OCI-LY1 (cell line): ENCODE measurements at regions not wholly inside any gene's neighbourhood (a gene's known extent, or its start where the extent isn't known, plus 50 kb on each side); places are given as distances from the start of the nearest gene placed in this dataset.

Experiments
- H2AFZ ChIP-seq: fragments of 200-600 bp; sonication (generic), shearing (Covaris generic); 2 replicates; pipeline ENCODE4 v1.6.0; 2014; ENCODE audit warnings: antibody characterized with exemption, mild to moderate bottlenecking, low read length
- H3F3A ChIP-seq: fragments of 200-600 bp; sonication (generic), shearing (Covaris generic); 2 replicates; pipeline ENCODE4 v1.6.0; 2014; ENCODE audit warnings: mild to moderate bottlenecking, antibody characterized with exemption, low read length, moderate library complexity; ENCODE audit not compliant: insufficient read depth
- H3K27ac ChIP-seq: fragments of 200-600 bp; sonication (generic); 2 replicates; pipeline ENCODE4 v1.5.1; 2014; ENCODE audit warnings: low read length, mixed run types, mild to moderate bottlenecking, low read depth; ENCODE audit not compliant: poor library complexity, severe bottlenecking
- H3K27me3 ChIP-seq: fragments of 200-600 bp; sonication (generic); 2 replicates; pipeline ENCODE4 v1.6.0; 2014; ENCODE audit warnings: antibody characterized with exemption, mild to moderate bottlenecking, low read length, moderate library complexity; ENCODE audit not compliant: insufficient read depth
- H3K36me3 ChIP-seq: fragments of 200-600 bp; sonication (generic); 2 replicates; pipeline ENCODE4 v1.6.1; 2014; ENCODE audit warnings: mild to moderate bottlenecking, antibody characterized with exemption, low read length, moderate library complexity, mixed read lengths; ENCODE audit not compliant: insufficient read depth
- H3K4me1 ChIP-seq: fragments of 200-600 bp; sonication (generic); 2 replicates; pipeline ENCODE4 v1.5.1; 2014; ENCODE audit warnings: mild to moderate bottlenecking, low read length, moderate library complexity; ENCODE audit not compliant: insufficient read depth, severe bottlenecking
- H3K4me2 ChIP-seq: fragments of 200-600 bp; sonication (generic), shearing (Covaris generic); 2 replicates; pipeline ENCODE4 v1.6.1; 2014; ENCODE audit warnings: low read length
- H3K4me3 ChIP-seq: fragments of 200-600 bp; sonication (generic); 2 replicates; pipeline ENCODE4 v1.5.1; 2014; ENCODE audit warnings: low read length, low read depth, mild to moderate bottlenecking, mixed read lengths; ENCODE audit not compliant: poor library complexity, severe bottlenecking
- H3K79me2 ChIP-seq: fragments of 200-600 bp; shearing (Covaris generic); 2 replicates; pipeline ENCODE4 v1.6.1; 2016; ENCODE audit warnings: mixed run types, low read length, mixed read lengths; ENCODE audit not compliant: insufficient read depth
- H3K9ac ChIP-seq: fragments of 200-600 bp; sonication (generic), shearing (Covaris generic); 2 replicates; pipeline ENCODE4 v1.6.1; 2014; ENCODE audit warnings: mild to moderate bottlenecking, low read length, mixed read lengths
- H3K9me2 ChIP-seq: fragments of 200-600 bp; sonication (generic), shearing (Covaris generic); 2 replicates; pipeline ENCODE4 v1.6.1; 2014; ENCODE audit warnings: low read depth, mild to moderate bottlenecking, low read length, mixed read lengths
- H3K9me3 ChIP-seq: fragments of 200-600 bp; shearing (Covaris generic); 2 replicates; pipeline ENCODE4 v1.6.1; 2014; ENCODE audit warnings: low read length, mixed read lengths
- H4K20me1 ChIP-seq: fragments of 200-600 bp; sonication (generic), shearing (Covaris generic); 2 replicates; pipeline ENCODE4 v1.6.0; 2016; ENCODE audit warnings: mild to moderate bottlenecking, low read length; ENCODE audit not compliant: insufficient read depth
- EZH2 ChIP-seq: fragments of 200-600 bp; sonication (generic), shearing (Covaris generic); IDR thresholded peaks from 2 replicates; pipeline ENCODE4 v1.8.0; 2017; ENCODE audit warnings: borderline replicate concordance, mixed run types, mild to moderate bottlenecking, antibody characterized with exemption, low read length, moderate library complexity, mixed read lengths
- TF ChIP-seq, protein P1 (sequence below): fragments of 200-600 bp; sonication (generic), shearing (Covaris generic); IDR thresholded peaks from 2 replicates; pipeline ENCODE4 v1.5.1; 2017; ENCODE audit warnings: mild to moderate bottlenecking, antibody characterized with exemption, low read length, moderate library complexity, mixed read lengths

DNA sequence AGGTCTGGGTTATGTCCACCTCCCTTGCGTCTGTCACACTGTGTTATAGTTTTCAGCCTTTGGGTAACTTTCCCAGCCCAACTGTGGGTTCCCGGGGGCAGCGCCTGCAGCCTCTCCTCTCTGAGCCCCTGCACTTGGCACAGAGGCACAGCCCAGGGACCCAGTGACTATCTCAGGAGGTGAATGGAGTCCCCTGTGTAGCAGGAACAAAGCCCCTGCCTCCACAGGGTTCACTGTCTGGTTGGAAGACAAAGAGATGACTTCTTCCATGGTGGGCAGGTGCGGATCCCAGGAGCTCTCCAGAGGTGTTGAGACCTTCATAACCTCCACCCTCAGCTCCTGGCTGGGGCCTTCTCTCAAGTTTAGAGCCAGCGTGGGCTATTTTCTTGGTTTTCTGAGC, 156.9 kb downstream of the C9orf50 start:
- H3K4me1 ChIP-seq: peaks cover 21% of the 10 kb centered on the region
- H3K36me3 ChIP-seq: no peaks in the 10 kb centered on the region

DNA sequence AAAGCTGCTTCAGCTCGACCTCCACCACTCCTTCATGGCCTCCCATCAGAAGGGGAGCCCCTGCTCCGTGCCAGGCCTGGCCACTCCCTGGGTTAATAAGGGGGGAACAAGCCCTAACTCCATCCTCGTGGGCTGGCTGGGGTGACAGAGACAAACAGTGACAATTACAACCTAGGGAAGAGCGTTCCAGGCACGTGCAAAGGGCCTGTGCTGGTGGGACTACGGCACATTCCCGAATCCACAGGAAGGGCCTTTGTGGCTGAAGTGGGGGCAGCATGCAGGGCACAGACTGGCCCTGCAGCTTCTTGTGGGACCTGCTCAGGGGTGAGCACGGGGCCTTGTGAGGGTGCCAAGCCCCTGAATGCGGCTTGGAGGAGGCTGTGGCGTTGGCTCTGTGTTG, 157.4 kb downstream of the C9orf50 start:
- no peak for TF ChIP-seq EZH2
- TF ChIP-seq, protein P1, sequence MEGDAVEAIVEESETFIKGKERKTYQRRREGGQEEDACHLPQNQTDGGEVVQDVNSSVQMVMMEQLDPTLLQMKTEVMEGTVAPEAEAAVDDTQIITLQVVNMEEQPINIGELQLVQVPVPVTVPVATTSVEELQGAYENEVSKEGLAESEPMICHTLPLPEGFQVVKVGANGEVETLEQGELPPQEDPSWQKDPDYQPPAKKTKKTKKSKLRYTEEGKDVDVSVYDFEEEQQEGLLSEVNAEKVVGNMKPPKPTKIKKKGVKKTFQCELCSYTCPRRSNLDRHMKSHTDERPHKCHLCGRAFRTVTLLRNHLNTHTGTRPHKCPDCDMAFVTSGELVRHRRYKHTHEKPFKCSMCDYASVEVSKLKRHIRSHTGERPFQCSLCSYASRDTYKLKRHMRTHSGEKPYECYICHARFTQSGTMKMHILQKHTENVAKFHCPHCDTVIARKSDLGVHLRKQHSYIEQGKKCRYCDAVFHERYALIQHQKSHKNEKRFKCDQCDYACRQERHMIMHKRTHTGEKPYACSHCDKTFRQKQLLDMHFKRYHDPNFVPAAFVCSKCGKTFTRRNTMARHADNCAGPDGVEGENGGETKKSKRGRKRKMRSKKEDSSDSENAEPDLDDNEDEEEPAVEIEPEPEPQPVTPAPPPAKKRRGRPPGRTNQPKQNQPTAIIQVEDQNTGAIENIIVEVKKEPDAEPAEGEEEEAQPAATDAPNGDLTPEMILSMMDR: no peak
- Histone ChIP-seq H3K4me3 (no peak overlapping the region), H4K20me1 (no peaks in the 10 kb centered on the region), H3K9me3 (no peaks in the 10 kb centered on the region), H3K27me3 (no peaks in the 10 kb centered on the region), H3K27ac (no peak overlapping the region), H2AFZ (no peak overlapping the region), H3K9ac (no peak overlapping the region), H3K9me2 (no peaks in the 10 kb centered on the region), H3K4me1 (peaks cover 27% of the 10 kb centered on the region), H3F3A (no peaks in the 10 kb centered on the region), H3K79me2 (no peaks in the 10 kb centered on the region), H3K36me3 (no peaks in the 10 kb centered on the region), H3K4me2 (no peak overlapping the region)

More for the DNA sequence above, 156.9 kb downstream of the C9orf50 start:
- Histone ChIP-seq H3K27ac (no peak overlapping the region), H3K4me2 (no peak overlapping the region), H3K4me3 (no peak overlapping the region), H3K9me2 (no peaks in the 10 kb centered on the region), H3K27me3 (no peaks in the 10 kb centered on the region), H3K79me2 (no peaks in the 10 kb centered on the region), H2AFZ (no peak overlapping the region), H4K20me1 (no peaks in the 10 kb centered on the region), H3K9ac (no peak overlapping the region), H3F3A (no peaks in the 10 kb centered on the region), H3K9me3 (no peaks in the 10 kb centered on the region)
- TF ChIP-seq, protein P1: no peak
- no peak for TF ChIP-seq EZH2

DNA sequence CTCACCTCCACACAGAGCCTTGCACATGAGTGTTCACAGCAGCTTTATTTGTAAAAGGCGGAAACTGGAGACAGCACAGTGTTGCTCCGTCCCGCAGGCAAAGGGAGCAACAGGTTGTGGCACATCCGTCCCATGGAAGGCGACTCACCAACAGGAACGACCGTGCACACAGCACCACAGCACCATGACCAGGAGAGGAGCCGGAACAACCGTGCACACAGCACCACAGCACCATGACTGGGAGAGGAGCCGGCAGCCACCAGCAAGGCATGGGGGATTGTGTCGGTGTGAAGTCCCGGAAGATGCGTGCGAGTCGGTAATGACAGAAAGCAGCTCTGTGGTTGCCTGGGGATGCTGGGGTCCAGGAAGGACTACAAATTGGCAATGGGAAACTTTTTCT, 158.5 kb downstream of the C9orf50 start:
- Histone ChIP-seq H3K27me3 (no peaks in the 10 kb centered on the region), H3K79me2 (no peaks in the 10 kb centered on the region), H3K9me2 (no peaks in the 10 kb centered on the region), H3K4me3 (no peak overlapping the region), H3K4me2 (no peak overlapping the region), H2AFZ (no peak overlapping the region), H3K36me3 (no peaks in the 10 kb centered on the region), H4K20me1 (no peaks in the 10 kb centered on the region), H3K4me1 (peaks cover 36% of the 10 kb centered on the region), H3K27ac (no peak overlapping the region), H3K9ac (no peak overlapping the region), H3K9me3 (no peaks in the 10 kb centered on the region), H3F3A (no peaks in the 10 kb centered on the region)
- TF ChIP-seq, protein P1: no peak
- no peak for TF ChIP-seq EZH2
